HepG2 (cell line): ENCODE measurements at regions not wholly inside any gene's neighbourhood (a gene's known extent, or its start where the extent isn't known, plus 50 kb on each side); places are given as distances from the start of the nearest gene placed in this dataset.
A peak's percentile ranks its signal among the peaks of the same experiment; 100 is the strongest.

Experiments used
- ATAC-seq: fragments of 200-7000 bp; cut with Tn5 transposase; 3 replicates; pipeline ENCODE4 v1.9.1; 2020; ENCODE audit warnings: mild to moderate bottlenecking, moderate library complexity
- BruUV-seq: library from RNA; stranded (reverse); fragments of 400-500 nt; replicated peaks from 2 replicates; lab custom pipeline; 2021; lab: Mats Ljungman, UMichigan
- CTCF ChIA-PET: fragments of 300-600 bp; formaldehyde crosslinking; extraction: SDS; loops from one replicate; lab custom pipeline; 2021; ENCODE audit warnings: low total read pairs, inconsistent platforms, low intra/inter-chr PET ratio; lab: Yijun Ruan, JAX
- POLR2A ChIA-PET: fragments of 350-600 bp; sonication (Branson Sonifier 250); formaldehyde crosslinking; loops from one replicate; lab custom pipeline; 2020; ENCODE audit warnings: antibody characterized with exemption, inconsistent platforms; lab: Yijun Ruan, JAX
- DNase-seq: peaks from one replicate; pipeline ENCODE4 v3.0.0-alpha.2; 2015; ENCODE audit warnings: low spot score
- FAIRE-seq: peaks from 3 replicates; lab custom pipeline; 2011; peaks lifted over from hg19 to GRCh38; lab: Jason Lieb, UNC
- H2AFZ ChIP-seq: one replicate; pipeline ENCODE4 v1.6.1; 2011; ENCODE audit warnings: low read length, inconsistent platforms
- H3K27ac ChIP-seq: fragments of 300-600 bp; 3 replicates; pipeline ENCODE4 v1.8.0; 2011; ENCODE audit warnings: mixed run types, mild to moderate bottlenecking, mixed read lengths, low read length, inconsistent platforms; ENCODE audit not compliant: insufficient read depth; ENCODE audit errors: extremely low read length
- H3K27me3 ChIP-seq, 2 experiments: fragments of 200-600 bp in 1 of 2; 2 replicates in 1 of 2; 3 replicates in 1 of 2; pipeline versions ENCODE4 v1.6.0 to v1.8.0; 2011; ENCODE audit warnings: low read length in 2 of 2, mild to moderate bottlenecking in 2 of 2, moderate library complexity in 2 of 2, inconsistent platforms in 1 of 2; ENCODE audit not compliant: insufficient read depth in 2 of 2, control insufficient read depth in 1 of 2
- H3K36me3 ChIP-seq, 2 experiments: fragments of 200-600 bp in 1 of 2; replicated peaks in 1 of 2; 2 replicates in 1 of 2; 3 replicates in 1 of 2; pipeline versions ENCODE4 v1.5.1 to v1.8.0; 2011; ENCODE audit warnings: low read length in 2 of 2, inconsistent platforms in 1 of 2; ENCODE audit not compliant: insufficient read depth in 2 of 2, control insufficient read depth in 1 of 2
- H3K4me1 ChIP-seq: 2 replicates; pipeline ENCODE4 v1.5.1; 2012; ENCODE audit warnings: low read length, inconsistent platforms; ENCODE audit not compliant: insufficient read depth
- H3K4me2 ChIP-seq: 2 replicates; pipeline ENCODE4 v1.6.0; 2011; ENCODE audit warnings: low read depth, low read length, inconsistent platforms
- H3K4me3 ChIP-seq, 3 experiments: fragments of 200-600 bp in 1 of 3; sonication (generic), shearing (Covaris generic) in 1 of 3; replicated peaks in 1 of 3; 2 replicates each; pipeline ENCODE4 v1.5.1; 2011 to 2016; ENCODE audit warnings: low read length in 3 of 3, inconsistent platforms in 2 of 3, low read depth in 2 of 3, mild to moderate bottlenecking in 2 of 3, control low read depth in 1 of 3, mixed read lengths in 1 of 3; ENCODE audit not compliant: insufficient read depth in 1 of 3
- H3K79me2 ChIP-seq: one replicate; pipeline ENCODE4 v1.6.1; 2011; ENCODE audit warnings: low read length, inconsistent platforms; ENCODE audit not compliant: insufficient read depth
- H3K9ac ChIP-seq: 2 replicates; pipeline ENCODE4 v1.6.0; 2011; ENCODE audit warnings: mild to moderate bottlenecking, low read depth, low read length, inconsistent platforms; ENCODE audit not compliant: insufficient read depth
- H3K9me3 ChIP-seq: 2 replicates; pipeline ENCODE4 v1.5.1; 2012; ENCODE audit warnings: mild to moderate bottlenecking, low read length
- H4K20me1 ChIP-seq: 2 replicates; pipeline ENCODE4 v1.6.0; 2011; ENCODE audit warnings: inconsistent platforms, mild to moderate bottlenecking, low read length, moderate library complexity; ENCODE audit not compliant: insufficient read depth
- ATF7 ChIP-seq, 2 experiments: fragments of 450-650 bp in 1 of 2; sonication (generic) in 1 of 2; formaldehyde crosslinking in 1 of 2; IDR thresholded peaks; 2 replicates each; pipeline versions ENCODE4 v1.4.0 to v1.6.1; 2016 to 2020; ENCODE audit warnings: antibody characterized with exemption in 1 of 2, mild to moderate bottlenecking in 1 of 2, missing genetic modification reagents in 1 of 2
- ATM ChIP-seq: fragments of 450-650 bp; IDR thresholded peaks from 2 replicates; pipeline ENCODE4 v1.7.1; 2017; ENCODE audit warnings: mild to moderate bottlenecking, borderline replicate concordance
- CREB1 ChIP-seq, 2 experiments: fragments of 450-650 bp in 1 of 2; IDR thresholded peaks; 2 replicates each; pipeline ENCODE4 v1.6.1; 2016 to 2017; ENCODE audit warnings: control low read depth in 1 of 2, mild to moderate bottlenecking in 1 of 2, missing compliant biosample characterization in 1 of 2, missing genetic modification characterization in 1 of 2
- FOXK2 ChIP-seq: fragments of 450-650 bp; IDR thresholded peaks from 2 replicates; pipeline ENCODE4 v1.6.1; 2016
- HNRNPL ChIP-seq: fragments of 200-400 bp; formaldehyde crosslinking; IDR thresholded peaks from 2 replicates; pipeline ENCODE4 v1.6.1; 2017; ENCODE audit warnings: mild to moderate bottlenecking, low read depth, low read length
- KDM3A ChIP-seq: IDR thresholded peaks from 2 replicates; pipeline ENCODE4 v1.6.1; 2018; ENCODE audit warnings: low read depth, missing compliant biosample characterization
- YY1 ChIP-seq: IDR thresholded peaks from 2 replicates; pipeline ENCODE4 v1.6.1; 2011; ENCODE audit warnings: low read length, low read depth, moderate library complexity, mild to moderate bottlenecking; ENCODE audit not compliant: insufficient read depth, insufficient replicate concordance
- WGBS: methylation state at CpG from one replicate; pipeline ENCODE4 v1.1.6; 2017; ENCODE audit warnings: low lambda C conversion rate; 5-methylcytosine and 5-hydroxymethylcytosine counted together
- in situ Hi-C: cut with HindIII; loops from 2 replicates; pipeline ENCODE4 v1.10.0; 2017; ENCODE audit warnings: low pct_unique_long_range_greater_than_20kb; ENCODE audit not compliant: extremely low pct_ligation_motif_present
- intact Hi-C: fragments of 100-400 bp; cut with micrococcal nuclease; formaldehyde crosslinking; loops from one replicate; pipeline ENCODE4 v1.10.0; 2022; ENCODE audit not compliant: unreplicated experiment

DNA sequence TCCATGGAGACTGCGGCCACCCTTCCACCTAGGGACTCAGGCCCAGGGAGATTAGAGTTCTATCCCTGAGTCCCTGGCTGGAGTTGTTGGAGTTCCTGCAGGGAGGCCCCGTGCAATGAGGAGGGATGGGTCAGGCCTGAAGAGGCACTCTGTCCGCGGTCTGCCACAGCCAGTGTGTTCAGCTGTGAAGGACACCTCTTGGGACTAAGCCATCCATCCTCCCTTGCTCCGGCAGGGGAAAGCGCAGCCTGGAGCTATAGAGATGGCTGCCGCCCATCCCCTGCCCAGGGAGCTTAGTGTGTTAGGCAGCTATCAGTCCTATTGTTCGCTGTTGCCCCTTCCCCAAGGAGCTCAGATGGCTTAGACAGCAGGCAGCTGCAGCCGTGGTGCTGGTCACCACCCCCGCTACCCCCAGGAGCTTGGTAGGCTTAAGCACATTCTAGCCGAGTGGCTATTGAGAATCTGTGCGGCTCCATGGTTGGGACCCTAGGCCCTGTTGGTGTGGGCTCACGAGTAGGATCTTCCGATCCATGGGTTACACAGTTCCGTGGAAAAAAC, 141.3 kb downstream of the CYB561 start:
- in situ Hi-C loops = no loop called here
- no peak for ATAC-seq

DNA sequence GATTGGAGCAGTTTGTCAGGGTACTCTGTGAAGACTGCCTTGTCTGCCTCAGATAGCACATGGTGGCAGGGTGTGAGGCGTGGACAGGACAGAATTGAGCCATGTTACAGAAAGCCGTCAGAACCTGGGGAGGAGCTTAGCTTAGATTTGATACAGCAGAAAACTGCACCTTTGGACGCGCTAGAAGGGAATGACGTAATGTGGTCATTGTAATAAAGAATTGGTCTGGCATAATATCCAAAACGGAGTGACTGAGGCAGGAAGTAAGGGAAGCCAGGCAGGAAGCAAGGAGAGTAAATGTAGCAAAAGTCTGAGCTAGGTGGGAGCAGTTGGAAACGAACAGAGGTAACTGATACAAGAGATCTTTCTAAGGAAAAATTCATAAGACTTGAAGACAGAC, 140.2 kb downstream of the CYB561 start:
- H3K9ac ChIP-seq = no peak overlapping the region
- DNase-seq (no peak), ATAC-seq (no peak), FAIRE-seq (no peak)
- in situ Hi-C loops (no loop called here), intact Hi-C loops (no loop called here)
- no peak overlapping the region for H3K27ac ChIP-seq
- CTCF ChIA-PET = no interaction called here
- TF ChIP-seq ATM (no peak), ATF7 (IDR thresholded peaks at IDR 0.05) (peak; percentile 96), ATF7 (CRISPR knock-in tag; IDR thresholded peaks at IDR 0.05) (no peak), CREB1 (IDR thresholded peaks at IDR 0.05) (peak; percentile 58), CREB1 (CRISPR knock-in tag; IDR thresholded peaks at IDR 0.05) (no peak)
- H4K20me1 ChIP-seq = no peaks in the 10 kb centered on the region
- BruUV-seq = no TSS peak
- no peak overlapping the region for H2AFZ ChIP-seq
- WGBS = 24% methylated on average over 7 of the region's 7 CpGs
- POLR2A ChIA-PET = no interaction called here
- H3K4me2 ChIP-seq = no peak overlapping the region
- H3K9me3 ChIP-seq = no peaks in the 10 kb centered on the region
- no peaks in the 10 kb centered on the region for H3K79me2 ChIP-seq
- H3K4me3 ChIP-seq = no peak overlapping the region
- no peaks in the 10 kb centered on the region for H3K36me3 ChIP-seq
- peaks cover 0 to 4% of the 10 kb centered on the region in 2 experiments; a peak in 1 of 5 replicates for H3K27me3 ChIP-seq
- no peaks in the 10 kb centered on the region for H3K4me1 ChIP-seq

More for the DNA sequence above, 141.3 kb downstream of the CYB561 start:
- intact Hi-C loops = no loop called here
- BruUV-seq = no TSS peak
- Histone ChIP-seq H4K20me1 (no peaks in the 10 kb centered on the region), H3K79me2 (no peaks in the 10 kb centered on the region), H3K9ac (no peak overlapping the region), H3K9me3 (no peaks in the 10 kb centered on the region), H3K4me3 (no peak overlapping the region), H3K4me2 (no peak overlapping the region), H3K27me3 (peaks cover 0 to 4% of the 10 kb centered on the region in 2 experiments; a peak in 1 of 5 replicates), H3K4me1 (no peaks in the 10 kb centered on the region), H3K36me3 (no peaks in the 10 kb centered on the region), H2AFZ (no peak overlapping the region), H3K27ac (no peak overlapping the region)
- no peak for FAIRE-seq
- CTCF ChIA-PET = no interaction called here
- no peak for TF ChIP-seq HNRNPL
- TF ChIP-seq YY1 = no peak
- TF ChIP-seq KDM3A (CRISPR knock-in tag) = no peak
- no peak for TF ChIP-seq FOXK2
- DNase-seq = no peak
- 38% methylated on average over 10 of the region's 15 CpGs for WGBS
- POLR2A ChIA-PET = no interaction called here
